ENCODE measurements at regions not wholly inside any gene's neighbourhood (a gene's known extent, or its start where the extent isn't known, plus 50 kb on each side); places are given as distances from the start of the nearest gene placed in this dataset.

GRCh38 chr1:99441299-99442095 is 177.2 kb downstream of the PLPPR4 start:
- TF ChIP-seq CTCF (conservative IDR thresholded peaks at IDR 0.05; ENCODE audit: low read length), result no peak
- TF ChIP-seq EZH2phosphoT487 (IDR thresholded peaks at IDR 0.05; ENCODE audit: borderline replicate concordance), result no peak
